Pancreas (tissue), 10 donors: ENCODE measurements at regions not wholly inside any gene's neighbourhood (a gene's known extent, or its start where the extent isn't known, plus 50 kb on each side); places are given as distances from the start of the nearest gene placed in this dataset.
A peak's percentile ranks its signal among the peaks of the same experiment; 100 is the strongest.

Experiments used
- ATAC-seq, 4 donors: fragments of 200-7000 bp; cut with Tn5 transposase; one replicate each; pipeline versions ENCODE4 v1.8.0 to v1.9.1; 2020; ENCODE audit warnings: mild to moderate bottlenecking in 4 of 4, moderate library complexity in 4 of 4
- DNase-seq, 6 donors: peaks; one replicate each; pipeline ENCODE4 v3.0.0-alpha.2; 2020
- FAIRE-seq: peaks from 2 replicates; lab custom pipeline; 2012; peaks lifted over from hg19 to GRCh38; lab: Jason Lieb, UNC
- H3K27ac ChIP-seq, 4 donors: fragments of 200-600 bp; sonication (generic); 1 replicate in 3 of 4; 2 replicates in 1 of 4; pipeline versions ENCODE4 v1.5.0 to v1.8.0; 2020
- H3K27me3 ChIP-seq, 4 donors: fragments of 200-600 bp; one replicate each; pipeline ENCODE4 v1.8.0; 2021
- H3K36me3 ChIP-seq, 3 donors: fragments of 200-600 bp; sonication (generic) in 1 of 3; one replicate each; pipeline versions ENCODE4 v1.5.0 to v1.8.0; 2020 to 2021
- H3K4me1 ChIP-seq, 3 donors: fragments of 200-600 bp; one replicate each; pipeline ENCODE4 v1.8.0; 2021
- H3K4me3 ChIP-seq, 4 donors: fragments of 200-600 bp; sonication (generic) in 2 of 4; one replicate each; pipeline versions ENCODE4 v1.5.0 to v1.8.0; 2020 to 2021
- H3K9me3 ChIP-seq, 4 donors: fragments of 200-600 bp; one replicate each; pipeline ENCODE4 v1.8.0; 2021
- CTCF ChIP-seq, 4 donors: fragments of 200-600 bp; sonication (generic) in 3 of 4; IDR thresholded peaks; one replicate each; pipeline versions ENCODE4 v1.5.0 to v1.8.0; 2021; ENCODE audit warnings: antibody characterized with exemption in 4 of 4
- WGBS, 2 donors: extraction: QIAGEN DNeasy Blood & Tissue Kit; methylation state at CpG; one replicate each; pipeline ENCODE4 v1.1.7; 2013; 5-methylcytosine and 5-hydroxymethylcytosine counted together
- intact Hi-C, 3 donors: fragments of 100-400 bp; cut with DNase I; formaldehyde crosslinking; loops; one replicate each; pipeline versions ENCODE4 v1.11.1 to v1.14.2; 2022
- donor health status: healthy with polysubstance abuse.
- donor health status: DM: no; HTN: no; CAD: no; lungs with moderate emphysema.
- donor health status: DM: no; HTN: no; CAD: no.
- donor health status: control.
- donor health status: control.
- donor health status: Bipolar disorder and iron deficiency.
- donor health status: DM: yes; HTN: yes; CAD: no.
- donor health status: DM: no; HTN: no; CAD: no.
- donor health status: DM: no; HTN: no; CAD: no.
- donor health status: DM: yes; HTN: yes; CAD: no.

DNA sequence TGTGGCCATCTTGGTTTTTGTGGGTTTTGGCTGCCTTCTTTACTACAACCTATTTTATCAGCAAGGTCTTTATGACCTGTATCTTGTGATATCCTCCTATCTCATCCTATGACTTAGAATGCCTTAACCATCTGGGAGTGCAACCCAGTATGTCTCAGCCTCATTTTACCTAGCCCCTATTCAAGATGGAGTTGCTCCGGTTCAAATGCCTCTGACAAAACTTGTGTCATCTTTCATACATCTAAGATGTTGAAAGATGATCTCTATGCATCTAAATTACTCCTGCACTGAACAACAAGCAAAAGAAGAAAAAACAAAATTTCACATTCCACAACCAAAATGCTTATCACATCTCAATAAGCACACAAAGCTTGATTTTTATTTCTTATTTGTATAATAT lies 129.5 kb upstream of the CNR1 start:
- 64 to 81% methylated on average over 1 of the region's 1 CpG for WGBS, 2 donors
- no peak overlapping the region for H3K4me3 ChIP-seq
- DNase-seq (no peak), FAIRE-seq (no peak), ATAC-seq (no peak)
- H3K4me1 ChIP-seq: no peaks in the 10 kb centered on the region
- intact Hi-C loops: no loop called here
- H3K36me3 ChIP-seq: no peaks in the 10 kb centered on the region
- no peak overlapping the region for H3K27ac ChIP-seq
- H3K27me3 ChIP-seq: no peaks in the 10 kb centered on the region
- no peaks in the 10 kb centered on the region for H3K9me3 ChIP-seq
- TF ChIP-seq CTCF (IDR thresholded peaks at IDR 0.05): no peak

- no peak for DNase-seq
- ATAC-seq: no peak
- Histone ChIP-seq H3K4me3 (no peak overlapping the region), H3K4me1 (no peaks in the 10 kb centered on the region), H3K27ac (no peak overlapping the region), H3K36me3 (no peaks in the 10 kb centered on the region), H3K9me3 (no peaks in the 10 kb centered on the region), H3K27me3 (no peaks in the 10 kb centered on the region)
- 54 to 63% methylated on average over 1 of the region's 1 CpG for WGBS, 2 donors
- TF ChIP-seq CTCF (IDR thresholded peaks at IDR 0.05): no peak
- FAIRE-seq: no peak
- intact Hi-C loops: no loop called here
Observed at GRCh38 chr6:88294702-88295101, 128.6 kb upstream of the CNR1 start.

GRCh38 chr6:88290411-88290810 lies 124.3 kb upstream of the CNR1 start:
- H3K9me3 ChIP-seq: no peaks in the 10 kb centered on the region
- H3K27ac ChIP-seq: no peak overlapping the region
- intact Hi-C loops: no loop called here
- WGBS, 2 donors: 58 to 73% methylated on average over 2 of the region's 2 CpGs
- H3K36me3 ChIP-seq: no peaks in the 10 kb centered on the region
- H3K4me1 ChIP-seq: no peaks in the 10 kb centered on the region
- no peak overlapping the region for H3K4me3 ChIP-seq
- TF ChIP-seq CTCF (IDR thresholded peaks at IDR 0.05): no peak
- no peak for ATAC-seq
- no peak for FAIRE-seq
- no peak for DNase-seq
- H3K27me3 ChIP-seq: no peaks in the 10 kb centered on the region

GRCh38 chr6:88287696-88288095 lies 121.5 kb upstream of the CNR1 start:
- Histone ChIP-seq H3K27ac (no peak overlapping the region), H3K4me1 (no peaks in the 10 kb centered on the region), H3K27me3 (no peaks in the 10 kb centered on the region), H3K36me3 (no peaks in the 10 kb centered on the region), H3K9me3 (no peaks in the 10 kb centered on the region), H3K4me3 (no peak overlapping the region)
- ATAC-seq (no peak), FAIRE-seq (no peak), DNase-seq (no peak)
- intact Hi-C loops: no loop called here
- TF ChIP-seq CTCF (IDR thresholded peaks at IDR 0.05): no peak

DNA sequence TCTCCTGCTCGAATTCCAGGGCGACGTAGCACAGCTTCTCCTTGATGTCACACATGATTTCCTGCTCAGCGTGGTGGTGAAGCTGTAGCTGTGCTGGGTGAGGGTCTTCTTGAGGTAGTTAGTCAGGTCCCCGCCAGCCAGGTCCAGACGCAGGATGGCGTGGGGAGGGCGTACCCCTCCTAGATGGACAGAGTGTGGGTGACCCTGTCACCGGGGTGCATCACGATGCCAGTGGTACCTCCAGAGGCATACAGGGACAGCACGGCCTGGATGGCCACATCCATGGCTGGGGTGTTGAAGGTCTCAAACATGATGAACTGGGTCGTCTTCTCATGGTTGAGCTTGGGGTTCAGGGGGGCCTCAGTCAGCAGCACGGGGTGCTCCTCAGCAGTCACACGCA lies 110.2 kb upstream of the CNR1 start:
- H3K9me3 ChIP-seq: no peaks in the 10 kb centered on the region
- no peaks in the 10 kb centered on the region for H3K4me1 ChIP-seq
- no peak overlapping the region for H3K4me3 ChIP-seq
- WGBS, 2 donors: 74 to 82% methylated on average over 14 of the region's 14 CpGs
- peak in 1 of 6 donors; percentile 38 for DNase-seq
- no peaks in the 10 kb centered on the region for H3K36me3 ChIP-seq
- no peaks in the 10 kb centered on the region for H3K27me3 ChIP-seq
- intact Hi-C loops: no loop called here
- ATAC-seq: no peak
- H3K27ac ChIP-seq: no peak overlapping the region
- TF ChIP-seq CTCF (IDR thresholded peaks at IDR 0.05): no peak
- FAIRE-seq: no peak
